ENCODE measurements at regions not wholly inside any gene's neighbourhood (a gene's known extent, or its start where the extent isn't known, plus 50 kb on each side); places are given as distances from the start of the nearest gene placed in this dataset.

DNA sequence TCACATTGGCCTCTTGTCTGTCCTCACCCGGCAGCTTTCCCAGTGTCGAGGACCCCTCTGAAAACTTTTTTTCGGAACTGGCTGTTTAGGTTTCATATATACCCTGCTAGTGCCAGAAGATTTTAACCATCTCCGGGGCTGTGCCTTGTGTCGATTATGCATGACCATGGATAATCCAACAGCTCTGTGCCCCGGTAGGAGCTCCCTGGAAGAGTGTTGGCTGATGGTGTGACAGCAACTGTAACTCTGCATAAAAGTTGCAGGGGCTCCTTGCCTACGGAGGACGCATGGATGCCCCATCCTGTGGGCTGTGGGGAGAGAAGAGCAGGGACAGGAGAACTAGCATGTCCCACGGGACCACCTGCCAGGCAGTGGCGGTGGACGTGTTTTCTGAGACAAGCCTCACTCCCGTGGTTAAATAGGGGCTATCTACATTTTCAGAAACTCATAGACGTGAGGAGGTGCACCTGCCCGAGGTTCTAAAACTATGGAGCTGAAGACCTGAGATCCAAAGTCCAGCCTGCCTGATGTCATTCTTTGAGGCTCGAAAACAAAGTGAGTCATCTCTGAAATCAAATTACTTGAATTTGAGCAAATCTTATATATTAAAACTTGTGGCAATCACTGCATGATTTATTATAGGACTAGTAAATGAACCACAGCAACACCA is 437.2 kb upstream of the HS6ST1 start:
- TF ChIP-seq, protein P1, sequence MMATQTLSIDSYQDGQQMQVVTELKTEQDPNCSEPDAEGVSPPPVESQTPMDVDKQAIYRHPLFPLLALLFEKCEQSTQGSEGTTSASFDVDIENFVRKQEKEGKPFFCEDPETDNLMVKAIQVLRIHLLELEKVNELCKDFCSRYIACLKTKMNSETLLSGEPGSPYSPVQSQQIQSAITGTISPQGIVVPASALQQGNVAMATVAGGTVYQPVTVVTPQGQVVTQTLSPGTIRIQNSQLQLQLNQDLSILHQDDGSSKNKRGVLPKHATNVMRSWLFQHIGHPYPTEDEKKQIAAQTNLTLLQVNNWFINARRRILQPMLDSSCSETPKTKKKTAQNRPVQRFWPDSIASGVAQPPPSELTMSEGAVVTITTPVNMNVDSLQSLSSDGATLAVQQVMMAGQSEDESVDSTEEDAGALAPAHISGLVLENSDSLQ (IDR thresholded peaks at IDR 0.05): no peak
- no peak for TF ChIP-seq EP300 (IDR thresholded peaks at IDR 0.05; ENCODE audit: low read length)
- TF ChIP-seq ZNF324 (CRISPR knock-in tag; IDR thresholded peaks at IDR 0.05): no peak
- TF ChIP-seq, protein P2, sequence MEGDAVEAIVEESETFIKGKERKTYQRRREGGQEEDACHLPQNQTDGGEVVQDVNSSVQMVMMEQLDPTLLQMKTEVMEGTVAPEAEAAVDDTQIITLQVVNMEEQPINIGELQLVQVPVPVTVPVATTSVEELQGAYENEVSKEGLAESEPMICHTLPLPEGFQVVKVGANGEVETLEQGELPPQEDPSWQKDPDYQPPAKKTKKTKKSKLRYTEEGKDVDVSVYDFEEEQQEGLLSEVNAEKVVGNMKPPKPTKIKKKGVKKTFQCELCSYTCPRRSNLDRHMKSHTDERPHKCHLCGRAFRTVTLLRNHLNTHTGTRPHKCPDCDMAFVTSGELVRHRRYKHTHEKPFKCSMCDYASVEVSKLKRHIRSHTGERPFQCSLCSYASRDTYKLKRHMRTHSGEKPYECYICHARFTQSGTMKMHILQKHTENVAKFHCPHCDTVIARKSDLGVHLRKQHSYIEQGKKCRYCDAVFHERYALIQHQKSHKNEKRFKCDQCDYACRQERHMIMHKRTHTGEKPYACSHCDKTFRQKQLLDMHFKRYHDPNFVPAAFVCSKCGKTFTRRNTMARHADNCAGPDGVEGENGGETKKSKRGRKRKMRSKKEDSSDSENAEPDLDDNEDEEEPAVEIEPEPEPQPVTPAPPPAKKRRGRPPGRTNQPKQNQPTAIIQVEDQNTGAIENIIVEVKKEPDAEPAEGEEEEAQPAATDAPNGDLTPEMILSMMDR (IDR thresholded peaks at IDR 0.05 in 2 of 3, conservative IDR thresholded peaks at IDR 0.05 in 1 of 3; ENCODE audit: insufficient read depth in 2 of 3, low read depth in 1 of 3, low read length in 3 of 3): no peak
- TF ChIP-seq TAF1 (IDR thresholded peaks at IDR 0.05; ENCODE audit: control insufficient read depth, extremely low read depth, insufficient read depth, low read length, severe bottlenecking): no peak
- TF ChIP-seq EZH2 (IDR thresholded peaks at IDR 0.05; ENCODE audit: borderline replicate concordance, low read depth, low read length): no peak
- TF ChIP-seq LEF1 (IDR thresholded peaks at IDR 0.05): no peak
